K562 (cell line): ENCODE measurements at regions not wholly inside any gene's neighbourhood (a gene's known extent, or its start where the extent isn't known, plus 50 kb on each side); places are given as distances from the start of the nearest gene placed in this dataset.
A peak's percentile ranks its signal among the peaks of the same experiment; 100 is the strongest.
"Not testable (repeated sequence)": the region's sequence is repeated elsewhere in the genome, so short reads cannot be mapped to it uniquely, and the experiment has no call there.

Experiments
- ATAC-seq: fragments of 200-7000 bp; cut with Tn5 transposase; 3 replicates; pipeline ENCODE4 v1.9.1; 2020; ENCODE audit warnings: moderate library complexity
- BruUV-seq: library from RNA; stranded (reverse); fragments of 400-500 nt; replicated peaks from 2 replicates; lab custom pipeline; 2021; lab: Mats Ljungman, UMichigan
- CTCF ChIA-PET: fragments of 300-600 bp; formaldehyde crosslinking; extraction: SDS; loops from one replicate; lab custom pipeline; 2021; ENCODE audit warnings: low intra/inter-chr PET ratio; lab: Yijun Ruan, JAX
- POLR2A ChIA-PET: fragments of 300-600, 350-650 bp; sonication (Branson Sonifier 250); formaldehyde crosslinking; extraction: SDS; loops from one replicate; lab custom pipeline; 2021; ENCODE audit warnings: antibody characterized with exemption, inconsistent platforms; lab: Yijun Ruan, JAX
- DNase-seq, 4 experiments: peaks; one replicate each; pipeline versions ENCODE4 v3.0.0 to v3.0.0-alpha.2; 2011 to 2018; ENCODE audit warnings: low spot score in 3 of 4, mixed read lengths in 3 of 4; ENCODE audit errors: extremely low read depth in 1 of 4
- FAIRE-seq: peaks from 2 replicates; lab custom pipeline; 2011; peaks lifted over from hg19 to GRCh38; lab: Jason Lieb, UNC
- H2AFZ ChIP-seq: 2 replicates; pipeline ENCODE4 v1.6.0; 2011; ENCODE audit warnings: low read depth, low read length, control low read depth, inconsistent platforms
- H3K27ac ChIP-seq: fragments of 200-600 bp; 3 replicates; pipeline ENCODE4 v1.8.0; 2011; ENCODE audit warnings: low read depth, mild to moderate bottlenecking, control low read depth, inconsistent platforms, low read length, moderate library complexity, mixed read lengths; ENCODE audit errors: extremely low read depth
- H3K27me3 ChIP-seq, 2 experiments: fragments of 300-600 bp in 1 of 2; 2 replicates in 1 of 2; 3 replicates in 1 of 2; pipeline versions ENCODE4 v1.6.0 to v1.8.0; 2011; ENCODE audit warnings: inconsistent platforms in 2 of 2, low read length in 2 of 2, mild to moderate bottlenecking in 1 of 2, mixed read lengths in 1 of 2, moderate library complexity in 1 of 2; ENCODE audit not compliant: control insufficient read depth in 2 of 2, insufficient read depth in 2 of 2
- H3K36me3 ChIP-seq: fragments of 300-600 bp; 3 replicates; pipeline ENCODE4 v1.8.0; 2011; ENCODE audit warnings: mild to moderate bottlenecking, low read length, inconsistent platforms; ENCODE audit not compliant: control insufficient read depth, insufficient read depth
- H3K4me1 ChIP-seq, 2 experiments: fragments of 200-600 bp in 1 of 2; replicated peaks in 1 of 2; 2 replicates in 1 of 2; 3 replicates in 1 of 2; pipeline versions ENCODE4 v1.5.1 to v1.8.0; 2011; ENCODE audit warnings: inconsistent platforms in 2 of 2, low read length in 2 of 2, mild to moderate bottlenecking in 1 of 2, mixed read lengths in 1 of 2, moderate library complexity in 1 of 2; ENCODE audit not compliant: control insufficient read depth in 2 of 2, insufficient read depth in 2 of 2
- H3K4me2 ChIP-seq: 2 replicates; pipeline ENCODE4 v1.6.1; 2011; ENCODE audit warnings: low read length, control low read depth, inconsistent platforms, mixed read lengths; ENCODE audit not compliant: insufficient read depth
- H3K4me3 ChIP-seq: fragments of 200-600 bp; sonication (generic), shearing (Covaris generic); 2 replicates; pipeline ENCODE4 v1.5.1; 2016; ENCODE audit warnings: control low read depth, inconsistent platforms
- H3K79me2 ChIP-seq: fragments of 200-600 bp; 3 replicates; pipeline ENCODE4 v1.8.0; 2011; ENCODE audit warnings: low read length, inconsistent platforms; ENCODE audit not compliant: control insufficient read depth, insufficient read depth
- H3K9ac ChIP-seq, 2 experiments: 2 replicates each; pipeline versions ENCODE4 v1.6.0 to v1.6.1; 2011; ENCODE audit warnings: low read depth in 2 of 2, low read length in 2 of 2, control low read depth in 1 of 2, inconsistent platforms in 1 of 2, mild to moderate bottlenecking in 1 of 2, mixed read lengths in 1 of 2; ENCODE audit not compliant: insufficient read depth in 1 of 2
- H3K9me1 ChIP-seq: one replicate; pipeline ENCODE4 v1.6.0; 2011; ENCODE audit warnings: inconsistent platforms, mild to moderate bottlenecking, low read length, moderate library complexity; ENCODE audit not compliant: control insufficient read depth, insufficient read depth
- H3K9me3 ChIP-seq: replicated peaks from 2 replicates; pipeline ENCODE4 v1.5.1; 2011; ENCODE audit warnings: low read depth, low read length, inconsistent platforms; ENCODE audit not compliant: control insufficient read depth, insufficient read depth
- H4K20me1 ChIP-seq: replicated peaks from 2 replicates; pipeline ENCODE4 v1.6.1; 2011; ENCODE audit warnings: low read length, inconsistent platforms, mixed read lengths; ENCODE audit not compliant: control insufficient read depth, insufficient read depth
- AFF1 ChIP-seq, 2 experiments: fragments of 450-650 bp; IDR thresholded peaks; 2 replicates each; pipeline ENCODE4 v1.6.1; 2018; ENCODE audit warnings: mild to moderate bottlenecking in 2 of 2, low read depth in 1 of 2; ENCODE audit not compliant: partially characterized antibody in 2 of 2
- WGBS: fragments of 100-300 bp; shearing (Covaris generic); methylation state at CpG from one replicate; pipeline ENCODE4 v1.1.6; 2016; ENCODE audit warnings: low coverage, mixed read lengths; ENCODE audit not compliant: insufficient coverage; ENCODE audit errors: missing lambda C conversion rate; 5-methylcytosine and 5-hydroxymethylcytosine counted together
- in situ Hi-C: fragments of 300-500 bp; cut with MboI; formaldehyde crosslinking; loops from 4 replicates; pipeline ENCODE4 v1.15.0; 2018; ENCODE audit warnings: inconsistent platforms, mixed read lengths
- intact Hi-C: fragments of 100-400 bp; cut with micrococcal nuclease; formaldehyde crosslinking; loops from 2 replicates; pipeline ENCODE4 v1.14.2; 2022

DNA sequence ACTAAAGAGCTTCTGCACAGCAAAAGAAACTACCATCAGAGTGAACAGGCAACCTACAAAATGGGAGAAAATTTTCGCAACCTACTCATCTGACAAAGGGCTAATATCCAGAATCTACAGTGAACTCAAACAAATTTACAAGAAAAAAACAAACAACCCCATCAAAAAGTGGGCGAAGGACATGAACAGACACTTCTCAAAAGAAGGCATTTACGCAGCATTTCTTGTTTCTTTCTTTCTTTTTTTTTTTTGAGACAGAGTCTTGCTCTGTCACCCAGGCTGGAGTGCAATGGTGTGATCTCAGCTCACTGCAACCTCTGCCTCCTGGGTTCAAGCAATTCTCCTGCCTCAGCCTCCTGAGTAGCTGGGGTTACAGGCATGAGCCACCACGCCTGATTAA, 138.2 kb downstream of the IER5 start:
- H3K9me3 ChIP-seq, ATAC-seq, H3K4me2 ChIP-seq, H3K4me3 ChIP-seq, H2AFZ ChIP-seq, H4K20me1 ChIP-seq, H3K4me1 ChIP-seq, H3K9ac ChIP-seq, DNase-seq, H3K36me3 ChIP-seq, in situ Hi-C loops, CTCF ChIA-PET, BruUV-seq, H3K9me1 ChIP-seq, H3K27ac ChIP-seq, intact Hi-C loops, H3K79me2 ChIP-seq, FAIRE-seq: not testable (repeated sequence)
- WGBS = 0% methylated on average over 3 of the region's 4 CpGs
- H3K27me3 ChIP-seq = peaks cover 3 to 11% of the 10 kb centered on the region in 2 experiments; a peak in 1 of 5 replicates
- POLR2A ChIA-PET = interaction anchor here (0.6 kb wide), 1 partner anchor 10 kb away, joined by 3 read pairs; no protein-coding TSS in a partner anchor
- peak in 1 of 2 experiments; percentile 95 for TF ChIP-seq AFF1 (IDR thresholded peaks at IDR 0.05; ENCODE audit: low read depth in 1 of 2, partially characterized antibody in 2 of 2)
